ENCODE measurements at regions not wholly inside any gene's neighbourhood (a gene's known extent, or its start where the extent isn't known, plus 50 kb on each side); places are given as distances from the start of the nearest gene placed in this dataset.

GRCh38 chr2:7683708-7684107, 766.5 kb downstream of the RNF144A start:
- H3K4me1 ChIP-seq (ENCODE audit: low read depth, poor library complexity, severe bottlenecking): no peaks in the 10 kb centered on the region
- no peak for TF ChIP-seq CTCF (conservative IDR thresholded peaks at IDR 0.05; ENCODE audit: low read depth, low read length)
- no peaks in the 10 kb centered on the region for H3K36me3 ChIP-seq (ENCODE audit: insufficient read depth)
- no peak overlapping the region for H3K4me3 ChIP-seq (IDR thresholded peaks at IDR 0.05; ENCODE audit: insufficient read depth, low read depth, low read length)
- no peak overlapping the region for H2AFZ ChIP-seq (ENCODE audit: low read depth)
- no peak overlapping the region for H3K4me2 ChIP-seq
- no peak overlapping the region for H3K9ac ChIP-seq
- H3K27ac ChIP-seq: no peak overlapping the region
- H3K79me2 ChIP-seq (ENCODE audit: insufficient read depth, low read depth): no peaks in the 10 kb centered on the region
- no peaks in the 10 kb centered on the region for H3K27me3 ChIP-seq (ENCODE audit: insufficient read depth, low read depth)
- no peaks in the 10 kb centered on the region for H4K20me1 ChIP-seq (ENCODE audit: insufficient read depth)

- H3K27me3 ChIP-seq (ENCODE audit: insufficient read depth, low read depth): no peaks in the 10 kb centered on the region
- no peaks in the 10 kb centered on the region for H3K79me2 ChIP-seq (ENCODE audit: insufficient read depth, low read depth)
- H3K36me3 ChIP-seq (ENCODE audit: insufficient read depth): no peaks in the 10 kb centered on the region
- H4K20me1 ChIP-seq (ENCODE audit: insufficient read depth): no peaks in the 10 kb centered on the region
- no peak overlapping the region for H3K4me3 ChIP-seq (IDR thresholded peaks at IDR 0.05; ENCODE audit: insufficient read depth, low read depth, low read length)
- H3K27ac ChIP-seq: no peak overlapping the region
- H3K4me2 ChIP-seq: no peak overlapping the region
- no peak overlapping the region for H2AFZ ChIP-seq (ENCODE audit: low read depth)
- no peaks in the 10 kb centered on the region for H3K4me1 ChIP-seq (ENCODE audit: low read depth, poor library complexity, severe bottlenecking)
- TF ChIP-seq CTCF (conservative IDR thresholded peaks at IDR 0.05; ENCODE audit: low read depth, low read length): no peak
- H3K9ac ChIP-seq: no peak overlapping the region
Measured at GRCh38 chr2:7685342-7686015, 768.3 kb downstream of the RNF144A start.

GRCh38 chr2:7686016-7686385, 768.8 kb downstream of the RNF144A start:
- Histone ChIP-seq H3K27ac (no peak overlapping the region), H3K4me1 (ENCODE audit: low read depth, poor library complexity, severe bottlenecking) (no peaks in the 10 kb centered on the region), H3K36me3 (ENCODE audit: insufficient read depth) (no peaks in the 10 kb centered on the region), H4K20me1 (ENCODE audit: insufficient read depth) (no peaks in the 10 kb centered on the region), H2AFZ (ENCODE audit: low read depth) (no peak overlapping the region), H3K27me3 (ENCODE audit: insufficient read depth, low read depth) (no peaks in the 10 kb centered on the region), H3K4me3 (IDR thresholded peaks at IDR 0.05; ENCODE audit: insufficient read depth, low read depth, low read length) (no peak overlapping the region), H3K79me2 (ENCODE audit: insufficient read depth, low read depth) (no peaks in the 10 kb centered on the region), H3K4me2 (no peak overlapping the region), H3K9ac (no peak overlapping the region)
- no peak for TF ChIP-seq CTCF (conservative IDR thresholded peaks at IDR 0.05; ENCODE audit: low read depth, low read length)

- Histone ChIP-seq H3K27me3 (ENCODE audit: insufficient read depth, low read depth) (no peaks in the 10 kb centered on the region), H3K4me1 (ENCODE audit: low read depth, poor library complexity, severe bottlenecking) (no peaks in the 10 kb centered on the region), H3K4me3 (IDR thresholded peaks at IDR 0.05; ENCODE audit: insufficient read depth, low read depth, low read length) (no peak overlapping the region), H3K36me3 (ENCODE audit: insufficient read depth) (no peaks in the 10 kb centered on the region), H2AFZ (ENCODE audit: low read depth) (no peak overlapping the region), H3K79me2 (ENCODE audit: insufficient read depth, low read depth) (no peaks in the 10 kb centered on the region), H3K4me2 (no peak overlapping the region), H3K27ac (no peak overlapping the region), H4K20me1 (ENCODE audit: insufficient read depth) (no peaks in the 10 kb centered on the region), H3K9ac (no peak overlapping the region)
- TF ChIP-seq CTCF (conservative IDR thresholded peaks at IDR 0.05; ENCODE audit: low read depth, low read length): no peak
Measured at GRCh38 chr2:7691961-7692656, 774.9 kb downstream of the RNF144A start.

Measured in KMS-11 (cell line).